NCI-H2196 (cell line): ENCODE measurements at regions not wholly inside any gene's neighbourhood (a gene's known extent, or its start where the extent isn't known, plus 50 kb on each side); places are given as distances from the start of the nearest gene placed in this dataset.
A peak's percentile ranks its signal among the peaks of the same experiment; 100 is the strongest.

Experiments
- DNase-seq: peaks from one replicate; lab custom pipeline; 2025; ENCODE audit not compliant: unreplicated experiment; lab: John Stamatoyannopoulos, UW

DNA sequence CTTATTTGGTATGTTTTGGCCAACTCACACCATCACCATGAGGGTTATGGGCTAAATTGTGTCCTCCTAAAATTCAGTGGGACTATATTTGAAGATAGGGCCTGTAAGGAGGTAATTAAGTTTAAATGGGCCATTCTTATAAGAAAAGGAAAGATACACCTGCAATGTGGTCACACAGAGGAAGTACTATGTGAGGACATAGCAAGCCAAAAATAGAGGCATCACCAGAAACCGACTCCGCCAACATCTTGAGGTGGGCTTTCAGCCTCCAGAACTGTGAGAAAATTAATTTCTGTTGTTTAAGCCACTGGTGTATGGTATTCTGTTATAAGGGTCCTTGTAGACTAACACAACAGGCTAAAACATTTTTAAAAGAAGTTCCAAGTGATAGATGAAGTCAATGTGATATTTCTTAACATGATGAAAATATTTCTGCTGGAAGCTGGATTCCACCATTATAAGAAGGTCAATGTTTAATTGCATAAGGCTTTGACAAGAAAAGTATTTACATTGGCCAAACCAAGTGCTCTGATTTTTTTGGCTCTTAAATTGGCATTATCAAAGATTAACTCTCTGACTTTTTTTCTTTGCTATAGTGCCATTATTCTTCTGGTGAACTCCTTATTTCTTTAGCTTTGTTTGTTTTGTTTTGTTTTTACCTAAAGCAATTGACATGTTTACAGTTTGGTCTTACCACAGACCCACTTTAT, 540.9 kb downstream of the PPARGC1A start:
- no peak for DNase-seq

DNA sequence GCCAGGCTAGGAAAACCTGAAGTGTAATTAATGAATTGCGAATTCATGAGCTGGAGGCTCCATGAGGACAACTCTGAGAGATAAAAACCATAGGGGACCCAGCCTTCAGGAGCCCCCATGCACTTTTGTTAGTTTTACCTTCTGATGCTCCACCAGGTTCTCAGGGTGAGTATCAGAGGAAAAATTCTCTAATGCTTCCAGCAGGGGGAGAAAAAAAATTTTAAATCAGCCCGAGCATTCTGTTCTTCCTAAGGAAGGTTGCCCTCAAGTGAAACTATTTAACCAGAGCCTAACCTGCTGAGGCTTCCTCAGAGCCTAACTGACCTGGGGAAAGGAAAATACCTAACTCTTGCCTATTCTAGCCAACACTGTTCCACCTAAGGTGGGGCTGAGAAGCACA, 552.6 kb downstream of the PPARGC1A start:
- no peak for DNase-seq

DNA sequence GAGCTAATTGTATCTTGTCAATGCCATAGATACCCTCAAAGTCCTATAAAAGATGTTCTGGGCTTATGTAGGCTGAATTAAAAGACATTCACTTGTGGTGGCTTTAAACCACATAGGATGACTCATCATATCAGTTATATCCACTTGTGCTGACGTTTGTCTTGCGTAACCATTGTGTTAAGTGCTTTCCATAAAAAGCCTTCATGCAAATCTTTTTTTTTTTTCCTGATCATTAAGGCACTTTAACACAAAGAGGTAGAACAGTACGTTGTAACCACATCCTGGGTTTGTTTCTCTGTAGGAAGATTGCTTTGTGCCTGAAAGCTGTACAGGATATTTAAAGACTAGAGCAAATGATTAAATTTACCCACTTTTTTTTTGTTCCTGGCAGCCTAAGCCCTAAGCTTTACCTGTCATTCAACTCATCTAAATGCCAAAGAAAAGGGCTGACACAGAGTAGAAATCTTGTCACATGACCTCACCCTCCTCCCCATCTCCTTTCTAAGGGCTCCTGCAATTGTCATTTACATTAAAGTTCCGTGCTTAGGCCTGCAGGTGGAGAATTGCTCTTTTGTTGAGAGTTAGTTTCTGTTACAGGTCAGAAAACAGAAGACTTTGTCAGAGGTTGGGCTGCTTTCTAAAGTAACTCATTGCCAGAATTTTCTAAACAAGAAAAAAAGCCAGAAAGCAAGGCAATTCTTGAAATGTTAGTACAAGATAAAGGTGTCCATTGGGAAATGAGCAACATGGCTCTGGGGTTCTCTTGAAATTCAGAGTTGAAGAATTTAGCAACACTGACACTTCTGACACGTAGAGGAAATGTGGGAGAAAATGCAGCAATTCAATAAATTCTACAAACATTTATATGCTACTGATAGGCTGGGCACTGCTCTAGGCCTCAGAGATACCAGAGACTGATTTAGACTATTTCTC, 555.6 kb downstream of the PPARGC1A start:
- peak; percentile 59 for DNase-seq

DNA sequence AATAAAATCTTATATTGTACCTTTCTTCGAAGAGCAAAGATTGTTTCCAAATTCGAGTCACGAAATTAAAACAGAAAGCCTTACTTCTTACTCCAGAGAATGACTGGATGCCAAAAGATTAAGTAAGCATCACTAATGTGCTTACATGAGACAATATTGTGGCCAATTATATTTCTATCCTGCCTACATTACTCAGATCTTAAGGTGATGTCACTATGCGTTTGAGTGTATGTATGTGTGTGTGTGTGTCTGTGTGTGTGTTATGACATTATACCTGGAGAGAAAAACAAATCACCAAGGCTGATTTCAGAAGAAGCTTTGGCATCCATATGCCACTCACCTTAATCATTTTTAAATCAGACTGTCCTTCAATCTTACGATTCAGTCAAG, 556.3 kb downstream of the PPARGC1A start:
- DNase-seq: peak; percentile 22

DNA sequence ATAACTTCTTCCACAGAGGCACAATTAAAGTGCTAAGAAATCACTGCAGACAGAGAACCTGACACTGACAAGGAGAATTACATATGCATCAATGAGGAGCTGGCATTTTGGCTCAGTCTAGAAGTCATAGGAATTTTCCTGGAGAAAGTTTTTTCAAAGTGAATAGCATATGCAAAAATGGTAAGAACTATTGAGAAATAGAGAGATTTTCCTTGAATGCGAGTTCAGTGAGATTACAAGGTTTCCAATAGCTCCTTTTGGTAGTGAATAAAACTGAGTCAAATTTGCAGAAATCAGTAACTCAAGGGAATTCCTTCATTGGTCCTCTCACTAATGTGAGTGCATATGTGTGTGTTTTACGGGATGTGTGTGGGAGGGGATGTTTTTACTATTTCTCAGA, 557.5 kb downstream of the PPARGC1A start:
- no peak for DNase-seq

DNA sequence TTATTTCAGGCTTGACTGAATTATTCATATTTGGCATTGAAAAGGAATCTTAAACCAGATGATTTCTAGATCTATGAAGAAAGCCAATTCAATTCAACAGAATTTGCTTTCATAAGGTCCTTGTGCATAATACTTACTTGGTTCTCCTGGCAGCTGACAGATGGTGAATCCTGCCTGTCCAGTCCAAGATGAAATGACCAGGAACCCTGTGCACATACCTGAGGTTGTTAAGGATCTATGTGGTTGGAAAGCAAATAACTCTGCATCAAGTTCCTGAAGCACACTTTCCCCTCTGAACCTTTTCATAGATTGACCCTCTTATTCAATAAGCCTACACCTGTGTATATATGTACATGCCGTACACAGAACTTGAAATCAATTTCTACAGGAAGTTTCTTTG, 562.7 kb downstream of the PPARGC1A start:
- no peak for DNase-seq

DNA sequence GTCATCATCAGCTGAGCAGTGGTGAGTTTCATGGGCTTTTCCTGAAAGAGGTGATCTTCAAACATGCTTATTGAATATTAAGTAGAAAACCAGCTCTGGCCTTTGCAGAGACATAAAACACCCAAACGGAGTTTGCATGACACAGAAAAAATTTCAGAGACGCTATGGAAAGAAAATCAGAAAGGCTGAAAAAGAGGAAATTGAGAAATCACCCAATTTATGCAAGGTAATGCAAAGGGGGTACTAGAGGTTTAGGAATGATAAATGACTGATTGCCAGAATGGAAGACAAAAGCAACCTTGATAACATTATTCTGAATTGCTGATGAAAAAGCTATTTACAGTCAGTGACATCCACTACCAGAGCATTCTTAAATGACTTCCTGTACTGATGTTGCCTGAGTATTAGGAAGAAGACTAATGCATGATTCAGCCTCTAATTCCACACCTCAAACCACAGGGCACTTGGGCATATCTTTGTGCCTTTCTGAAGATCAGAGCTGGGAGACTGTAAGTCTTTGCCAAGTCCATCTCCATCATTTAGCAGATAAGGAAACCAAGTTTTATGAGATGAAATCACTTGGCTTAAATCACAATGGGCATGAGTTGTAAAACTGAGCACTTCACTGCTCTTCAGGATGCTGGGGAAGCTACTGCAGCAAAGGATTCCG, 565.7 kb downstream of the PPARGC1A start:
- DNase-seq: no peak

DNA sequence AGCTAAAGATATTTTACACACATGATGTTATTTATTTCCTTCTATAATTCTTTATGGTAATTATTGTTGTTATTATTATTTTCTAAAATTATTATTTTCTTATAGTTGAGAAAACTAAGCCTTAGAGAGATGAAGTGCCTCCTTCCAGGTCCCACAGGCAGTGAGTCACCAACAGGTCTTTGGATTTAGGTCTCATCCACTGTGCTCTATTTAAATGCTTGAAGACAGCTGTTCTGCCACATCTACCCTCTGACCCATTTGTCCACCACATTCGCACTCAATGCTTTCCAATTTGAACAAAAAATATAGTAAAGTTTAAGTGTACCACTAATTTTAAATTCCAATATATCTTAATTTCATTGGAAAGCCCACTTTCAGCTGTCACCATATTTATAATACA, 566.4 kb downstream of the PPARGC1A start:
- DNase-seq: no peak

DNA sequence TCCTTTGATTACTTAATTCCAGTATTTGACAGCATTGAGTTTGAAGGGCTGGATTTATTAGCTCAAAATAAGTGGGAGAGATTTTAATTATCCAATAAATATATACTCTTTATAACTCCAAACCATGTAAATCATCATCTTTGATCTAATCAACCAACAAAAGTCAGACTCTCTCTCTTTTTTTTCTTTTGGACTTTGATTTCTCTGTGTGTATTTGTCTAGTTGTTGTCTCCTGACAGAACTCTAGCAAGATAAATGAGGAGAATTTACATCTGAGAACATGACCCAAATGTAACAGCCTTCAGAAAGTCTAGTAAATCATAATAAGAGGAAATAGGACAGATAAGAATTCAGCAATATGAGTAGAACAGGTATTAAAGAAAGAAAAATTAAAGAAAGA, 567.1 kb downstream of the PPARGC1A start:
- no peak for DNase-seq

DNA sequence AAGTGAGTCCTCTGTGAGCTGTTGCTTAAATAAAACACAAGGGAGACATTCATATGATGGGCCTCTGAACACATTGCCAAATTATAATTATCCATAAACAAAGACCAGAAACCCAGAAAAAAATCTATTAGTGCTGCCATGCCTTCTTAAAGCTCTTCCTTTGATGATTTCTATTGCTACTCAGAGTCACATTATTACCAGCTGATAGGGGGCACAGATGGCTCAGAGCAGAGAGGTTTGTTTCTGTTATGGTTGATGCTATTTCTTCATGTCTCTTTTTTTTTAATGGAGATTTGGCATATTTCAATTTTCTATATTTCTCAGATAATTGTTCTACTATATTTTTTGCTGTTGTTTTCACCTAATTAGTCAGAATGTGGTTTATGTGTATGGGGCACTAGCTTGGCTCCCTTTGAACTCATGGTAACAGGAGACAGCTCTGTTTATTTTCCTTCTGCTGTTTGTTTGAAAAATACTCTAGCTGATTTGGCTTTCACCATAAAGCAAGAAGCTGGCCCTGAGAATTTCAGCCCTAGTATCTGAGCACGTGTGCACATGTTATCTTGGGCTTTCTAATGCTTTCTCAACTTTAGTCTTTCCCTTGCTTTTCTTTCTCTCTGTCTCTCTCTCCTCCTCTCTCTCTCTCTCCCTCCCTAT, 568.8 kb downstream of the PPARGC1A start:
- DNase-seq: no peak

DNA sequence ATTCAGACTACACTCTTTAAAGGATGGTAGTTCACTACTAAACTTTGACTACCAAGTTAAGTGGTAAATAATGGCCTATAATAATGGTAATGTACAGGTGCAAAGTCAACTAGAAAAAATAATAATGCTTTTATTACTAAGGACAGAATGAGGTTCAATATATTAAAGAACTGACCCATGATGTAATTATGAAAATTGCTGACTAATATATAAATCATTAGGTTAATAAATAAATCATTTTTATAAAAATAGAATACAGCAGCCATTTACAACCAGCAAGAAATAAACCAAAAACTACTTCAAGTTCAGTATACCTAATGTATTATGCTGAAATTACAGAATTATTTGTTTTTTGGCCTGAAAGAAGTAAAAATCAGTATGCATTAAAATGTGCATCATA, 577.2 kb downstream of the PPARGC1A start:
- no peak for DNase-seq

DNA sequence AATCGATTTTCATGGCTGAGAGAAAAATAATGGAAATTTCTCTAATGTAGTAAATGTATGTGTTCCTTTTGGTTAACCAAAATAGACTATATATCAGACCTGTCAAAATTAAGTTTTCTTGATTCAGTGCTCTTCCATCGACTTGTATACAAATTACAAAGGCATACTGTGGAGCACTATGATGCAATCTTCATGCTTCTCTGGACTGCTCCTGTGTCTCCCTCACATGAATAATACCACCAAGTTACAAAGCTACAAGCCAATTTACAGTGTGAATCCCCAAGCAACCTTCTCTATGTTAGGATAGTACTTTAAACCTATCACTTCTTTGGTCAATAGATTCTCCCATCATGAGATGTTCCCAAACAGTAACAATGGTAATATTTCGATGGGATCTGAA, 577.9 kb downstream of the PPARGC1A start:
- DNase-seq: no peak

DNA sequence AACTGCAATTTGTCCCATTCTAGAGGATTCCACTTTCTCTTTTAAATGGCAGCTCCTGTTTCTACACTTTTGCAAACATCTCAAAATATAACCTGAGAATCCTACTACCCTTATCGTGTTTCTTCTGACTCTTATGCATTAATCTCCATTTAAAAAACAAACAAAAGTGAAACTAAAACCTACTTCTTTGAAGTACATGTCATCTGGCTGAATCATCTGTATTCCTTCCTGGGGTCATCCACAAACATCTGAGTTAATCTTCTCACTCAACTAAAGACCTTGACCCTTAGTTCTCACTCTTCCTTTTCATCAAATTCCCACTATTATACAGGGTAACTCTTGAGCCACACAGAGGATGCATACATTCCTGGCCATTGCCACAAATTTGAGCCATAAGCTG, 584.8 kb downstream of the PPARGC1A start:
- no peak for DNase-seq

DNA sequence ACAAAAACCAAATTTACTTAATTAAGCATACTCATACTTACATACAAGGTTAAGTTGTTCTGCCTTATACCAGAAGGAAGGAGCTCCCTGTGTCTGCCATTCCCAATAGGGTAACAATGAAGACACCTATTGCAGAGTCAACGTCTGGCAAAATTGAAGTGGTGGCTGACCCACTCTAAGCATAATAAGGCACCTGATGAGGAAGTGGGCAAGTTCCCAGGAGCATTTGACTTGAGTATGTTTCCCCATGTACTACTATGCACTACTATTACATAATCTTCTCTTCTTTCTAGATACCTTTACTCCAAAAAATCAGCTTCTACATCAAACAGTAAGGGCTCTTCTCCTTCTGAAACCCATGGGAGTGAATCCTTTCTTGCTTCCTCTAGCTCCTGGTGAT, 591.5 kb downstream of the PPARGC1A start:
- no peak for DNase-seq

DNA sequence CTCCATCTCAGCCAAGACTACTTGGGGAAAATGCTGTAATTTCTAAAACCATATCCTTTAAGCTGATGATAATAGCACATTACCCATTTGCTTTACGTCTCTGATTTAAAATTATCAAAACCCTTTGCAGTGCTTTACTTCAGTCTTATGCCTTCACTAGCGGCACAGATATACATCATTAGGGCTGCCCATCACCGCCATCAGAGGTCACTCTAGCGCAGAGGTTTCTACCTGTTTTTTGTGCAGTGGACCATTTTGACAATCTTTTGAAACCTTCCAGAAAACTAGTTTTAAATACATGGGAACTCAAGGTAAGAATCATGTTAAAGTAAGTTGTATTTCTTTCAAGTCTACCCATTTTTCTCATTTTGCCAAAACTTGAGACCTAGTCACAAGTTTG, 592.5 kb downstream of the PPARGC1A start:
- DNase-seq: no peak

DNA sequence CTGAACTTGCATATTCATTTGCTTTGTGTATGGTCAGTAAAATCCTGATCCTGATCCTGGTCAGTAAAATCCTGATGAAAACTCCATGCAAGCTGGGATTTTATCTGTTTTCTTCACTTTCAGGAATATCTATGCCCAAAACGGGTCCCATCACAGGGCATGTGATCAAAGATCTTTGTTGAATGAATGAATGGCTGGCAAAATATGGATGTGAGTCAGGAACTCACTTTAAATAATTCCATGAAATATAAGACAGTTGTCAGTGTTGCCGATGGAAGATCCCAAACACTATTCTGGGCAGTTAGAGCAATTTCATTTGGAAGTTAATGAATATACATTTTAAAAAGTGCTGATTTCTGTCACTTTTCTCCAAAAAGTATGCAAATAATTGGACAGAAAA, 598.4 kb downstream of the GBA3 start:
- no peak for DNase-seq

DNA sequence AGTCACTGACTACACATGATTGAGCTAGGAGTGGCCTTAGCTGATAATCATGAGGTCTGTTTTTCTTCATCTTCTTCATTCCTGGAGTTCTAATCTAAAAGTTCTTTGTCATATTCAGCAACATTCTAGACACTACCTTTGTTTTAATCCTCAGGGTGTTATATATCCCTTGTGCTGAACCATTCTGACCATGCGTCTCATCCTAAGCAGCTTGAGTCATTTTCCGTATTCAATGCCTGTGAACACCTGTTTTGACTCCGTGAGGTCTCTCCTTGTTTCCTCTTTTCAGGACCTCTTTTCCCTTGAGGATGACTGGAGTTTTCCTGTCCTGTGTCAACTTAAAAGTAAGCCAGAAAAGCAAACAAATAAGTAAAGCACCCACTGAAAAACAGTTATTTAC, 597.9 kb downstream of the GBA3 start:
- no peak for DNase-seq

DNA sequence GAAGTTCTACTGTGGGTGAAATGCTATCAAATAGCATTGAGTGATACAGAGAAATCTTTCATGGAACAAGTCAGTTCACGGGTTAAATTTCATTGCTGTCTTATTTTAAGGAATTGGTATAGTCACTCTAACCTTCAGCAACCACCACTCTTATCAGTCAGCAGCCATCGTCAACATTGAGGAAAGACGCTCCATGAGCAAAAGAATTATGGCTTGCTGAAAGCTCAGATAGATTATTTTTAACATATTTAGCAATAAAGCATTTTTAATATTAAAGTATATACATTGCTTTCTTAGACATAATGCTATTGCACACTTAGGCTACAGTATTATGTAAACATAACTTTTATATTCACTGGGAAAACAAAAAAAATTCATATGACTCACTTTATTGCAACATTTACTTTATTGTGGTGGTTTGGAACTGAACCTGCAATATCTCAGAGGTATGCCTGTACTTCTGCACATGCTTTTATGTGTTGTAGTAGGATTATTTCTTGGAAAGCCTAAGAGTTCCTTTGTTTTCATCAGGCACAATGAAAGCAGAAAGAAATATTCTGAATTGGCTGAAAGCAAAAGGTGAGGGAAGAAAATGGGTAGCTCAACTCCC, 586.7 kb downstream of the GBA3 start:
- DNase-seq: no peak

DNA sequence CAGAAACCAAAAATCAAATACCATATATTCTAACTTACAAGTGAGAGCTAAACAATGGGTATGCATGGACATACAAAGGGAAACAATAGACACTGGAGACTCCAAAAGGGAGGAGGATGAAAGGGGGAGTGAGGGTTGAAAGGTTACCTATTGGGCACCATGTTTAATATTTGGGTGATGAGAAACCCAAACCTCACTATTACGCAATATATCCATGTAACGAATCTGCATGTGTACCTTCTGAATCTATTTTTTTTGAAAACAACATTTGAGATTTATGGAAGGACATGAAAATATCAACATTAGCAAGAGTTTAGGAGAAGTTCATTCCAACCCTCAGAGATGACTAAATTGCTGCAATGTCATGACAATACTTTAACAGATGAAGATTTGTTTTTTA, 586.1 kb downstream of the GBA3 start:
- DNase-seq: no peak

DNA sequence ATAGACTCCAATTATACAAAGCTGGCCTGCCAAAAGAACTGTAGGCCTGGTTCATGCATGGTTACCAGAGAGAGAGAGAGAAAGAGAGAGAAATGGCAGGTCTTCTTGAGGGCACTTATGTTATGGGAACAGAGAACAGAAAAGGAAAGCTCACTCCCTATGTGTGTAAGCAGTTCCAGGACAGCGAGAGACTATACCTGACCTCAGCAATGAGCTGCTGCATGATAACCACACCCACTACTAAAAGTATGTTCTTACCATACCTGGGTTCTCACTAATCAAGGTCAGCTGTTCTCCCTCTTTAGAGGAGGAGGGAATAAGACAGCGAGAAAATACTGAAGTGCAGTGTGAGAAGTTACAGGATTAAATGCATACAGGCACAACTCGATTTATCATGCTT, 583.3 kb downstream of the GBA3 start:
- DNase-seq: no peak

DNA sequence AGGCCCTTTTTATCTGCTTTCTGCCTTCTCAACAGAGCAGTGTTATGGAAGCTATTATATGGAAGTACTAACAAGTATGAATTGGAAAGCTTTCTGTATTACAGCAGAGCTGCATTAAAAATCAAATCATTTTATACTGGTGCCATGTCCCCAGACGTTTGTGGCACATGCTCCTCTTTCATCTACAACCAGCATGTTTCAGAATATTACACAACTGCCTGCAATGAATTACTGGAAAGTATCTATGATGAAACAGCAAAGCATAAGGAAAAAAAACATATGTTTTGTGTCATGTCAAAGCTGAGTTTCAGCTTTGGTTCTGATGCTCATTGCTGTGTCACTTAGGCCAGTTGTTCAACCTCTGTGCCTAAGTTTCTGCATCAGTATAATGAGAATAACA, 576.8 kb downstream of the GBA3 start:
- no peak for DNase-seq
